Ovary (tissue), 3 donors: ENCODE measurements at regions not wholly inside any gene's neighbourhood (a gene's known extent, or its start where the extent isn't known, plus 50 kb on each side); places are given as distances from the start of the nearest gene placed in this dataset.

Experiments used
- CTCF ChIP-seq, 3 donors: fragments of 450-650 bp in 2 of 3; fragments of 200-600 bp in 1 of 3; IDR thresholded peaks; one replicate each; pipeline versions ENCODE4 v1.5.1 to v1.8.0; 2016 to 2022; ENCODE audit warnings: antibody characterized with exemption in 3 of 3, mild to moderate bottlenecking in 1 of 3
- EP300 ChIP-seq: sonication (generic); formaldehyde crosslinking; IDR thresholded peaks from one replicate; pipeline ENCODE4 v1.6.1; 2017; ENCODE audit warnings: antibody characterized with exemption
- POLR2A ChIP-seq: fragments of 450-650 bp; IDR thresholded peaks from one replicate; pipeline ENCODE4 v1.6.1; 2017; ENCODE audit warnings: antibody characterized with exemption, mild to moderate bottlenecking, moderate library complexity
- donor health status: DM: no; HTN: no; CAD: no.

GRCh38 chr10:20616918-20617810, 279.9 kb downstream of the NEBL start:
- TF ChIP-seq CTCF (IDR thresholded peaks at IDR 0.05) (no peak), POLR2A (no peak), EP300 (no peak)
